ENCODE measurements at regions not wholly inside any gene's neighbourhood (a gene's known extent, or its start where the extent isn't known, plus 50 kb on each side); places are given as distances from the start of the nearest gene placed in this dataset.

DNA sequence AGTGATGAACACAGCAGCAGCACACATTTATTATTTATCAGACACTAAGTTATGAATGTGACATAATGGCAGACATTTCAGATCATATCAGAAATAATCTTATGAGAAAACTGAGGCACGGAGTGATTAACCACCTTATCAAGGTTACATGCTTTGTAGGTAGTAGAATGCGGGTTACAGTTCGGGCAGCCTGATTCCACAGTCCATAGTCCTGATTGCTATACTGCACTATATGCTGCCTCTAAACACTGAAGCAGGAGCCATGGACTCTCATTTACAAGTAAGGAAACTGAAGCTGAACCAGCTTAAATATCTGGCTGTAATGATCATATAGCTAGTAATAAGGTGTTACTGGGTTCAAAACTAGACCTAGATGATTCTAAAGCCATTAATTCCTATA lies 291.3 kb upstream of the ADAMTSL1 start:
- no peaks in the 10 kb centered on the region for H3K4me1 Mint-ChIP-seq (ENCODE audit: low read depth, unreplicated experiment)
- H3K9me3 Mint-ChIP-seq (ENCODE audit: unreplicated experiment) = no peaks in the 10 kb centered on the region
- H3K4me3 ChIP-seq (ENCODE audit: low read depth, low read length) = no peak overlapping the region
- no peaks in the 10 kb centered on the region for H3K36me3 ChIP-seq (ENCODE audit: control insufficient read depth, insufficient read depth, low read length)
- no peaks in the 10 kb centered on the region for H3K36me3 Mint-ChIP-seq (ENCODE audit: insufficient read depth, unreplicated experiment)
- no peak overlapping the region for H3K27ac Mint-ChIP-seq (ENCODE audit: unreplicated experiment)
- POLR2A ChIA-PET = no interaction called here
- no peak for DNase-seq
- intact Hi-C loops (cut with micrococcal nuclease; ENCODE audit: unreplicated experiment) = no loop called here
- CTCF ChIA-PET = no interaction called here
- H3K9me3 ChIP-seq = no peaks in the 10 kb centered on the region
- BruUV-seq (replicated peaks) = no TSS peak
- H3K4me3 Mint-ChIP-seq (ENCODE audit: unreplicated experiment) = no peak overlapping the region
- H3K4me1 ChIP-seq = peaks cover 32% of the 10 kb centered on the region
- H3K27me3 Mint-ChIP-seq (ENCODE audit: insufficient read depth, unreplicated experiment) = no peaks in the 10 kb centered on the region
- H3K27me3 ChIP-seq (replicated peaks; ENCODE audit: control insufficient read depth, insufficient read depth, low read length) = no peaks in the 10 kb centered on the region
- TF ChIP-seq, protein P1, sequence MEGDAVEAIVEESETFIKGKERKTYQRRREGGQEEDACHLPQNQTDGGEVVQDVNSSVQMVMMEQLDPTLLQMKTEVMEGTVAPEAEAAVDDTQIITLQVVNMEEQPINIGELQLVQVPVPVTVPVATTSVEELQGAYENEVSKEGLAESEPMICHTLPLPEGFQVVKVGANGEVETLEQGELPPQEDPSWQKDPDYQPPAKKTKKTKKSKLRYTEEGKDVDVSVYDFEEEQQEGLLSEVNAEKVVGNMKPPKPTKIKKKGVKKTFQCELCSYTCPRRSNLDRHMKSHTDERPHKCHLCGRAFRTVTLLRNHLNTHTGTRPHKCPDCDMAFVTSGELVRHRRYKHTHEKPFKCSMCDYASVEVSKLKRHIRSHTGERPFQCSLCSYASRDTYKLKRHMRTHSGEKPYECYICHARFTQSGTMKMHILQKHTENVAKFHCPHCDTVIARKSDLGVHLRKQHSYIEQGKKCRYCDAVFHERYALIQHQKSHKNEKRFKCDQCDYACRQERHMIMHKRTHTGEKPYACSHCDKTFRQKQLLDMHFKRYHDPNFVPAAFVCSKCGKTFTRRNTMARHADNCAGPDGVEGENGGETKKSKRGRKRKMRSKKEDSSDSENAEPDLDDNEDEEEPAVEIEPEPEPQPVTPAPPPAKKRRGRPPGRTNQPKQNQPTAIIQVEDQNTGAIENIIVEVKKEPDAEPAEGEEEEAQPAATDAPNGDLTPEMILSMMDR (IDR thresholded peaks at IDR 0.05; ENCODE audit: insufficient read depth in 1 of 2, low read depth in 1 of 2, low read length in 1 of 2, severe bottlenecking in 1 of 2, unreplicated experiment in 1 of 2) = no peak

DNA sequence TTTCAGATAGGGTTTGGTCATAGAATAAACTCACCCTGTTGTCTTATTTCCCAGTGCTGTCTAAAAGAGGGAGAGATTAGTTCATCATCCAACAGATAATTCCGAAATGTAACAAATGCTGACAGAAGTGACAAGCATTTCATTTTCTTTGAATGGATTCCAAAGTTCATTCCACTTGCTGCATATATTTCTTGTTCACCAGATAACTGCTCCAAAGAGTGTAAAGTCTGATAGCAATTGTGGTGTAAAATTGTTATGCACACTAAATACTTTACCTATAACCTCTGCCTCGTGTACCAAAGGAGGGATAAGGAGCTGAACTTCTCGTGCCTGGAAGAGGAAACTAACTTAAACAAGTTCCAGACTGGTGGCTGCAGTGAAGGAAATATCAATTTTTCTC lies 290.0 kb upstream of the ADAMTSL1 start:
- Histone ChIP-seq H3K4me3 (ENCODE audit: low read depth, low read length) (no peak overlapping the region), H3K27me3 (replicated peaks; ENCODE audit: control insufficient read depth, insufficient read depth, low read length) (no peaks in the 10 kb centered on the region), H3K4me1 (peaks cover 32% of the 10 kb centered on the region), H3K36me3 (ENCODE audit: control insufficient read depth, insufficient read depth, low read length) (no peaks in the 10 kb centered on the region), H3K9me3 (no peaks in the 10 kb centered on the region)
- TF ChIP-seq, protein P1 (IDR thresholded peaks at IDR 0.05; ENCODE audit: insufficient read depth in 1 of 2, low read depth in 1 of 2, low read length in 1 of 2, severe bottlenecking in 1 of 2, unreplicated experiment in 1 of 2) = no peak
- peak overlapping the region; percentile 50 for H3K27ac Mint-ChIP-seq (ENCODE audit: unreplicated experiment)
- H3K9me3 Mint-ChIP-seq (ENCODE audit: unreplicated experiment) = no peaks in the 10 kb centered on the region
- intact Hi-C loops (cut with micrococcal nuclease; ENCODE audit: unreplicated experiment) = loop anchor here (2.0 kb wide), 1 partner anchor 25 kb away; no protein-coding TSS in a partner anchor
- no peaks in the 10 kb centered on the region for H3K4me1 Mint-ChIP-seq (ENCODE audit: low read depth, unreplicated experiment)
- no peak overlapping the region for H3K4me3 Mint-ChIP-seq (ENCODE audit: unreplicated experiment)
- ChIA-PET CTCF (interaction anchor here (1.5 kb wide), 1 partner anchor 29 kb away, joined by 3 read pairs; no protein-coding TSS in a partner anchor), POLR2A (no interaction called here)
- no peaks in the 10 kb centered on the region for H3K27me3 Mint-ChIP-seq (ENCODE audit: insufficient read depth, unreplicated experiment)
- BruUV-seq (replicated peaks) = no TSS peak
- peak in 1 of 2 experiments; percentile 15 for DNase-seq
- no peaks in the 10 kb centered on the region for H3K36me3 Mint-ChIP-seq (ENCODE audit: insufficient read depth, unreplicated experiment)

GRCh38 chr9:18184401-18184800 lies 289.6 kb upstream of the ADAMTSL1 start:
- no TSS peak for BruUV-seq (replicated peaks)
- no peaks in the 10 kb centered on the region for H3K36me3 Mint-ChIP-seq (ENCODE audit: insufficient read depth, unreplicated experiment)
- intact Hi-C loops (cut with micrococcal nuclease; ENCODE audit: unreplicated experiment) = loop anchor here (2.0 kb wide), 1 partner anchor 24 kb away; no protein-coding TSS in a partner anchor
- ChIA-PET POLR2A (no interaction called here), CTCF (interaction anchor here (1.5 kb wide), 1 partner anchor 29 kb away, joined by 3 read pairs; no protein-coding TSS in a partner anchor)
- H3K27ac Mint-ChIP-seq (ENCODE audit: unreplicated experiment) = peak overlapping the region; percentile 50
- no peaks in the 10 kb centered on the region for H3K4me1 Mint-ChIP-seq (ENCODE audit: low read depth, unreplicated experiment)
- H3K4me3 ChIP-seq (ENCODE audit: low read depth, low read length) = no peak overlapping the region
- H3K4me1 ChIP-seq = peaks cover 32% of the 10 kb centered on the region
- H3K9me3 Mint-ChIP-seq (ENCODE audit: unreplicated experiment) = no peaks in the 10 kb centered on the region
- no peaks in the 10 kb centered on the region for H3K27me3 Mint-ChIP-seq (ENCODE audit: insufficient read depth, unreplicated experiment)
- H3K27me3 ChIP-seq (replicated peaks; ENCODE audit: control insufficient read depth, insufficient read depth, low read length) = no peaks in the 10 kb centered on the region
- TF ChIP-seq, protein P1 (IDR thresholded peaks at IDR 0.05; ENCODE audit: insufficient read depth in 1 of 2, low read depth in 1 of 2, low read length in 1 of 2, severe bottlenecking in 1 of 2, unreplicated experiment in 1 of 2) = no peak
- H3K9me3 ChIP-seq = no peaks in the 10 kb centered on the region
- H3K4me3 Mint-ChIP-seq (ENCODE audit: unreplicated experiment) = no peak overlapping the region
- H3K36me3 ChIP-seq (ENCODE audit: control insufficient read depth, insufficient read depth, low read length) = no peaks in the 10 kb centered on the region
- DNase-seq = no peak
